Psoas muscle (tissue), 7 donors: ENCODE measurements at regions not wholly inside any gene's neighbourhood (a gene's known extent, or its start where the extent isn't known, plus 50 kb on each side); places are given as distances from the start of the nearest gene placed in this dataset.

ENCODE experiments used
- ATAC-seq, 4 donors: fragments of 200-7000 bp; cut with Tn5 transposase; one replicate each; pipeline ENCODE4 v1.9.1; 2020; ENCODE audit warnings: moderate library complexity in 3 of 4, mild to moderate bottlenecking in 2 of 4
- DNase-seq, 2 donors: peaks; one replicate each; pipeline ENCODE4 v3.0.0-alpha.2; 2020
- H3K27ac ChIP-seq: fragments of 200-600 bp; one replicate; pipeline ENCODE4 v1.8.0; 2022
- H3K27me3 ChIP-seq, 3 donors: fragments of 200-600 bp in 1 of 3; one replicate each; pipeline versions ENCODE4 v1.6.1 to v1.8.0; 2013 to 2022; ENCODE audit warnings: low read length in 2 of 3, mild to moderate bottlenecking in 2 of 3, moderate library complexity in 1 of 3; ENCODE audit not compliant: insufficient read depth in 3 of 3
- H3K36me3 ChIP-seq, 2 donors: fragments of 200-600 bp in 1 of 2; one replicate each; pipeline versions ENCODE4 v1.6.1 to v1.8.0; 2013 to 2022; ENCODE audit warnings: low read depth in 1 of 2, mild to moderate bottlenecking in 1 of 2, moderate library complexity in 1 of 2; ENCODE audit not compliant: insufficient read depth in 1 of 2
- H3K4me1 ChIP-seq: fragments of 200-600 bp; one replicate; pipeline ENCODE4 v1.8.0; 2022
- H3K4me3 ChIP-seq: fragments of 200-600 bp; one replicate; pipeline ENCODE4 v1.8.0; 2022; ENCODE audit warnings: mild to moderate bottlenecking
- H3K9me3 ChIP-seq: fragments of 200-600 bp; one replicate; pipeline ENCODE4 v1.8.0; 2022
- WGBS, 3 donors: extraction: QIAGEN DNeasy Blood & Tissue Kit; methylation state at CpG; one replicate each; pipeline versions ENCODE4 v1.1.6 to v1.1.7; 2013; 5-methylcytosine and 5-hydroxymethylcytosine counted together
- intact Hi-C, 2 donors: fragments of 100-400 bp; cut with DNase I; formaldehyde crosslinking; loops; one replicate each; pipeline versions ENCODE4 v1.11.0 to v1.14.2; 2022
- TF ChIP-seq, protein P1 (sequence below): fragments of 200-600 bp; IDR thresholded peaks from one replicate; pipeline ENCODE4 v1.8.0; 2022; ENCODE audit warnings: antibody characterized with exemption
- donor health status: healthy with polysubstance abuse.
- donor health status: DM: no; HTN: no; CAD: no; lungs with moderate emphysema.
- donor health status: Bipolar disorder and iron deficiency.
- donor health status: healthy.
- donor health status: DM: yes; HTN: yes; CAD: no.
- donor health status: DM: no; HTN: no; CAD: no.
- donor health status: DM: yes; HTN: yes; CAD: no.

GRCh38 chrX:39771089-39771488 is 326.7 kb downstream of the BCOR start:
- no peak for DNase-seq
- no peaks in the 10 kb centered on the region for H3K9me3 ChIP-seq
- intact Hi-C loops: no loop called here
- no peaks in the 10 kb centered on the region for H3K4me1 ChIP-seq
- no peaks in the 10 kb centered on the region for H3K36me3 ChIP-seq
- 90 to 99% (median 96%) methylated on average over 5 of the region's 5 CpGs for WGBS, 3 donors
- TF ChIP-seq, protein P1, sequence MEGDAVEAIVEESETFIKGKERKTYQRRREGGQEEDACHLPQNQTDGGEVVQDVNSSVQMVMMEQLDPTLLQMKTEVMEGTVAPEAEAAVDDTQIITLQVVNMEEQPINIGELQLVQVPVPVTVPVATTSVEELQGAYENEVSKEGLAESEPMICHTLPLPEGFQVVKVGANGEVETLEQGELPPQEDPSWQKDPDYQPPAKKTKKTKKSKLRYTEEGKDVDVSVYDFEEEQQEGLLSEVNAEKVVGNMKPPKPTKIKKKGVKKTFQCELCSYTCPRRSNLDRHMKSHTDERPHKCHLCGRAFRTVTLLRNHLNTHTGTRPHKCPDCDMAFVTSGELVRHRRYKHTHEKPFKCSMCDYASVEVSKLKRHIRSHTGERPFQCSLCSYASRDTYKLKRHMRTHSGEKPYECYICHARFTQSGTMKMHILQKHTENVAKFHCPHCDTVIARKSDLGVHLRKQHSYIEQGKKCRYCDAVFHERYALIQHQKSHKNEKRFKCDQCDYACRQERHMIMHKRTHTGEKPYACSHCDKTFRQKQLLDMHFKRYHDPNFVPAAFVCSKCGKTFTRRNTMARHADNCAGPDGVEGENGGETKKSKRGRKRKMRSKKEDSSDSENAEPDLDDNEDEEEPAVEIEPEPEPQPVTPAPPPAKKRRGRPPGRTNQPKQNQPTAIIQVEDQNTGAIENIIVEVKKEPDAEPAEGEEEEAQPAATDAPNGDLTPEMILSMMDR: no peak
- no peak for ATAC-seq
- H3K27me3 ChIP-seq: peaks cover 0 to 28% (median 0%) of the 10 kb centered on the region in 3 donors
- H3K4me3 ChIP-seq: no peak overlapping the region
- no peak overlapping the region for H3K27ac ChIP-seq

DNA sequence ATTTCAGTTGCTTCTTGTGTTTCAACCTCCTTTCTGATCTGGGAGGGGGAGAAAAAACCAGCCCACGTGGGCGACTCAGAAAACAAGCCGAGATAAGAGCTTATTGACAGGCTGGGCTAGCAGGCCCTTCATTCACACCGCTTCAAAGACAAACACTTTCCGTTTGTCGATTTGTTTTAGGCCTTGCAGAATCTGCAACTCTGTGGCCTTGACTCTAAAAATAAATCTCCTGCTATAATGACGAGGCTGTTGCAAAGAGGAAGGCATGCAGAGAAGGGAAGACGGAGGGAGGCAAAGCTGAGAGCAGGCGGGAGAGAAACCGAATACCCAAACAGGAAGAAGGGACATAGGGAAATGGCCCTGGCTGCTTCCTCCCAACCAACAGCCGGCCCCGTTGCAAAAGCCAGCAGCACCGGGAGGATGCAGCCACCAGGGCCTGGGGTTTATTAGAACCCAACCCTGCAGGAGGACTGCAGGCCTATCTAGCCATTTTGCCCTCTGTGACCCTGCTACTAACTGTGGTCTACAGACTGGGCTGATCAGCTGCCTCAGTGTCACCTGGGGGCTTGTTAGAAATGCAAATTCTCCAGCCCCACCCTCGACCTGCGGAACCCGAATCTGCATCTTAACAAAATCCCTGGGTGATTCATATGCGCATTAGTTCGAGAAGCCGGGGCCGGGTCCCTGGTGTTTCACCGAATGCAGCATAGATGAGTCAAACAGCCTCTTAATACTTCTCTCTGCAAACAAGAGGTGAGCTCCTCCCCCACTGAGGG is 325.5 kb downstream of the BCOR start:
- WGBS, 3 donors: 30 to 59% (median 44%) methylated on average over 18 to 21 of the region's 21 CpGs
- DNase-seq (no peak), ATAC-seq (peak; percentile 82 to 93 (median 88))
- Histone ChIP-seq H3K4me1 (no peaks in the 10 kb centered on the region), H3K27ac (peak overlapping the region; percentile 37), H3K36me3 (no peaks in the 10 kb centered on the region), H3K4me3 (no peak overlapping the region), H3K9me3 (no peaks in the 10 kb centered on the region), H3K27me3 (peaks cover 0 to 28% (median 0%) of the 10 kb centered on the region in 3 donors)
- intact Hi-C loops: no loop called here
- TF ChIP-seq, protein P1: no peak

- Histone ChIP-seq H3K27ac (no peak overlapping the region), H3K36me3 (no peaks in the 10 kb centered on the region), H3K27me3 (peaks cover 0 to 28% (median 0%) of the 10 kb centered on the region in 3 donors), H3K4me3 (no peak overlapping the region), H3K4me1 (no peaks in the 10 kb centered on the region), H3K9me3 (no peaks in the 10 kb centered on the region)
- TF ChIP-seq, protein P1: no peak
- no peak for DNase-seq
- intact Hi-C loops: no loop called here
- no peak for ATAC-seq
- WGBS, 3 donors: 59 to 94% (median 85%) methylated on average over 3 of the region's 3 CpGs
Observed at GRCh38 chrX:39773150-39773549, 324.6 kb downstream of the BCOR start.

GRCh38 chrX:39773923-39774773 is 323.6 kb downstream of the BCOR start:
- Histone ChIP-seq H3K27ac (no peak overlapping the region), H3K4me3 (no peak overlapping the region), H3K36me3 (no peaks in the 10 kb centered on the region), H3K4me1 (no peaks in the 10 kb centered on the region), H3K27me3 (peaks cover 0 to 23% (median 0%) of the 10 kb centered on the region in 3 donors), H3K9me3 (no peaks in the 10 kb centered on the region)
- TF ChIP-seq, protein P1: no peak
- WGBS, 3 donors: 66 to 91% (median 90%) methylated on average over 19 of the region's 19 CpGs
- intact Hi-C loops: no loop called here
- DNase-seq (no peak), ATAC-seq (no peak)
